ENCODE measurements at regions not wholly inside any gene's neighbourhood (a gene's known extent, or its start where the extent isn't known, plus 50 kb on each side); places are given as distances from the start of the nearest gene placed in this dataset.
"Not testable (repeated sequence)": the region's sequence is repeated elsewhere in the genome, so short reads cannot be mapped to it uniquely, and the experiment has no call there.

GRCh38 chr17:15864061-15864460 lies 80.9 kb upstream of the ADORA2B start:
- not testable (repeated sequence) for DNase-seq

- DNase-seq = not testable (repeated sequence)
Observed at GRCh38 chr17:15864472-15864871, 80.5 kb upstream of the ADORA2B start.

- DNase-seq = not testable (repeated sequence)
Observed at GRCh38 chr17:15866015-15866414, 78.9 kb upstream of the ADORA2B start.

- not testable (repeated sequence) for DNase-seq
Observed at GRCh38 chr17:15867331-15867730, 77.6 kb upstream of the ADORA2B start.

GRCh38 chr17:15869868-15870267 lies 75.1 kb upstream of the ADORA2B start:
- not testable (repeated sequence) for DNase-seq

GRCh38 chr17:15872677-15873076 lies 72.3 kb upstream of the ADORA2B start:
- not testable (repeated sequence) for DNase-seq

GRCh38 chr17:15877882-15878500 lies 66.9 kb upstream of the ADORA2B start:
- DNase-seq = not testable (repeated sequence)

GRCh38 chr17:15882058-15882720 lies 62.7 kb upstream of the ADORA2B start:
- DNase-seq = no peak

GRCh38 chr17:15882777-15883176 lies 62.2 kb upstream of the ADORA2B start:
- DNase-seq = no peak

GRCh38 chr17:15883617-15884111 lies 61.3 kb upstream of the ADORA2B start:
- DNase-seq = no peak

- no peak for DNase-seq
Observed at GRCh38 chr17:15884731-15885130, 60.2 kb upstream of the ADORA2B start.

GRCh38 chr17:15885770-15886169 lies 59.2 kb upstream of the ADORA2B start:
- DNase-seq = no peak

GRCh38 chr17:15886221-15886620 lies 58.7 kb upstream of the ADORA2B start:
- no peak for DNase-seq

GRCh38 chr17:15886804-15887203 lies 58.1 kb upstream of the ADORA2B start:
- DNase-seq = no peak

- DNase-seq = no peak
Observed at GRCh38 chr17:15888436-15888835, 56.5 kb upstream of the ADORA2B start.

GRCh38 chr17:15890279-15890892 lies 54.5 kb upstream of the ADORA2B start:
- DNase-seq = no peak

- DNase-seq = no peak
Observed at GRCh38 chr17:15891318-15891717, 53.6 kb upstream of the ADORA2B start.

- no peak for DNase-seq
Observed at GRCh38 chr17:15892244-15892643, 52.7 kb upstream of the ADORA2B start.

- DNase-seq = no peak
Observed at GRCh38 chr17:15892731-15893657, 51.9 kb upstream of the ADORA2B start.

GRCh38 chr17:15893658-15894024 lies 51.3 kb upstream of the ADORA2B start:
- no peak for DNase-seq

- no peak for DNase-seq
Observed at GRCh38 chr17:15894258-15894657, 50.7 kb upstream of the ADORA2B start.

GRCh38 chr17:15894913-15895658 lies 49.8 kb upstream of the ADORA2B start:
- DNase-seq = no peak

Measured in stimulated activated CD4-positive, alpha-beta T cell treated with anti-CD3 and anti-CD28 coated beads, Interleukin-12 subunit alpha, Interleukin-12 subunit beta, amount 100 ng/mL, for 4 hours (primary cell).